K562 (cell line): ENCODE measurements at regions not wholly inside any gene's neighbourhood (a gene's known extent, or its start where the extent isn't known, plus 50 kb on each side); places are given as distances from the start of the nearest gene placed in this dataset.
"Not testable (repeated sequence)": the region's sequence is repeated elsewhere in the genome, so short reads cannot be mapped to it uniquely, and the experiment has no call there.

Experiments
- CXXC5 ChIP-seq: fragments of 250-450 bp; sonication (Bioruptor Pico); IDR thresholded peaks from 2 replicates; pipeline ENCODE4 v1.8.0; 2022; ENCODE audit warnings: inconsistent platforms, mild to moderate bottlenecking, moderate library complexity
- GTF2A2 ChIP-seq: IDR thresholded peaks from 2 replicates; pipeline ENCODE4 v1.6.1; 2016; ENCODE audit warnings: mild to moderate bottlenecking, missing genetic modification characterization, missing compliant biosample characterization
- HSF4 ChIP-seq: fragments of 250-450 bp; sonication (Bioruptor Pico); IDR thresholded peaks from 2 replicates; pipeline ENCODE4 v2.1.2; 2022; ENCODE audit warnings: mild to moderate bottlenecking, moderate library complexity, borderline replicate concordance
- ILK ChIP-seq: fragments of 450-650 bp; IDR thresholded peaks from 2 replicates; pipeline ENCODE4 v1.6.1; 2016; ENCODE audit warnings: missing genetic modification characterization, low read depth, mild to moderate bottlenecking, missing compliant biosample characterization, moderate library complexity, borderline replicate concordance
- KLF13 ChIP-seq: fragments of 450-650 bp; IDR thresholded peaks from 2 replicates; pipeline ENCODE4 v1.6.1; 2016; ENCODE audit warnings: missing genetic modification characterization, low read depth, mild to moderate bottlenecking, missing compliant biosample characterization, moderate library complexity, borderline replicate concordance
- KLF6 ChIP-seq: fragments of 250-450 bp; sonication (Bioruptor Pico); IDR thresholded peaks from 2 replicates; pipeline ENCODE4 v1.4.0; 2020; ENCODE audit warnings: mild to moderate bottlenecking, moderate library complexity, borderline replicate concordance
- MEF2D ChIP-seq: conservative IDR thresholded peaks from 2 replicates; pipeline ENCODE4 v1.6.1; 2016; ENCODE audit warnings: low read depth, missing genetic modification characterization, missing compliant biosample characterization
- NFE2L1 ChIP-seq: fragments of 450-650 bp; IDR thresholded peaks from 2 replicates; pipeline ENCODE4 v1.6.1; 2016; ENCODE audit warnings: missing genetic modification characterization, low read depth, mild to moderate bottlenecking, missing compliant biosample characterization, moderate library complexity, borderline replicate concordance
- NR2C1 ChIP-seq, 2 experiments: fragments of 450-650 bp; IDR thresholded peaks; 2 replicates each; pipeline ENCODE4 v1.6.1; 2017; ENCODE audit warnings: mild to moderate bottlenecking in 2 of 2, antibody characterized with exemption in 1 of 2, inconsistent platforms in 1 of 2, missing compliant biosample characterization in 1 of 2, missing genetic modification characterization in 1 of 2
- PTTG1 ChIP-seq: fragments of 450-650 bp; IDR thresholded peaks from 2 replicates; pipeline ENCODE4 v1.6.1; 2016; ENCODE audit warnings: low read depth, mild to moderate bottlenecking, missing genetic modification characterization, missing compliant biosample characterization
- ZBTB17 ChIP-seq: fragments of 450-650 bp; formaldehyde crosslinking; IDR thresholded peaks from 2 replicates; pipeline ENCODE4 v1.4.0; 2020; ENCODE audit warnings: mild to moderate bottlenecking
- ZNF239 ChIP-seq: fragments of 250-450 bp; sonication (Bioruptor Pico); IDR thresholded peaks from 2 replicates; pipeline ENCODE4 v1.4.0; 2020; ENCODE audit warnings: mild to moderate bottlenecking
- ZNF398 ChIP-seq: fragments of 250-450 bp; sonication (Bioruptor Pico); IDR thresholded peaks from 2 replicates; pipeline ENCODE4 v1.8.0; 2021; ENCODE audit warnings: moderate library complexity, mild to moderate bottlenecking, inconsistent platforms
- ZNF41 ChIP-seq: fragments of 250-450 bp; sonication (Bioruptor Pico); conservative IDR thresholded peaks from 2 replicates; pipeline ENCODE4 v1.4.0; 2020; ENCODE audit warnings: mild to moderate bottlenecking
- ZNF583 ChIP-seq: fragments of 250-450 bp; sonication (Bioruptor Pico); IDR thresholded peaks from 2 replicates; pipeline ENCODE4 v1.4.0; 2020
- ZNF668 ChIP-seq: fragments of 250-450 bp; sonication (Bioruptor Pico); IDR thresholded peaks from 2 replicates; pipeline ENCODE4 v1.8.0; 2022; ENCODE audit warnings: mild to moderate bottlenecking, inconsistent platforms
- TF ChIP-seq, protein P1 (sequence below): fragments of 450-650 bp; IDR thresholded peaks from 2 replicates; pipeline ENCODE4 v1.6.1; 2017; ENCODE audit warnings: antibody characterized with exemption, mild to moderate bottlenecking
- TF ChIP-seq, protein P2 (sequence below), 2 experiments: IDR thresholded peaks in 1 of 2; conservative IDR thresholded peaks in 1 of 2; 2 replicates each; pipeline ENCODE4 v1.6.1; 2016; ENCODE audit warnings: low read depth in 2 of 2, mild to moderate bottlenecking in 1 of 2, missing compliant biosample characterization in 1 of 2, missing genetic modification characterization in 1 of 2, moderate library complexity in 1 of 2

GRCh38 chr1:157328120-157328519, 189.9 kb upstream of the ETV3 start (continued):
- TF ChIP-seq, protein P1, sequence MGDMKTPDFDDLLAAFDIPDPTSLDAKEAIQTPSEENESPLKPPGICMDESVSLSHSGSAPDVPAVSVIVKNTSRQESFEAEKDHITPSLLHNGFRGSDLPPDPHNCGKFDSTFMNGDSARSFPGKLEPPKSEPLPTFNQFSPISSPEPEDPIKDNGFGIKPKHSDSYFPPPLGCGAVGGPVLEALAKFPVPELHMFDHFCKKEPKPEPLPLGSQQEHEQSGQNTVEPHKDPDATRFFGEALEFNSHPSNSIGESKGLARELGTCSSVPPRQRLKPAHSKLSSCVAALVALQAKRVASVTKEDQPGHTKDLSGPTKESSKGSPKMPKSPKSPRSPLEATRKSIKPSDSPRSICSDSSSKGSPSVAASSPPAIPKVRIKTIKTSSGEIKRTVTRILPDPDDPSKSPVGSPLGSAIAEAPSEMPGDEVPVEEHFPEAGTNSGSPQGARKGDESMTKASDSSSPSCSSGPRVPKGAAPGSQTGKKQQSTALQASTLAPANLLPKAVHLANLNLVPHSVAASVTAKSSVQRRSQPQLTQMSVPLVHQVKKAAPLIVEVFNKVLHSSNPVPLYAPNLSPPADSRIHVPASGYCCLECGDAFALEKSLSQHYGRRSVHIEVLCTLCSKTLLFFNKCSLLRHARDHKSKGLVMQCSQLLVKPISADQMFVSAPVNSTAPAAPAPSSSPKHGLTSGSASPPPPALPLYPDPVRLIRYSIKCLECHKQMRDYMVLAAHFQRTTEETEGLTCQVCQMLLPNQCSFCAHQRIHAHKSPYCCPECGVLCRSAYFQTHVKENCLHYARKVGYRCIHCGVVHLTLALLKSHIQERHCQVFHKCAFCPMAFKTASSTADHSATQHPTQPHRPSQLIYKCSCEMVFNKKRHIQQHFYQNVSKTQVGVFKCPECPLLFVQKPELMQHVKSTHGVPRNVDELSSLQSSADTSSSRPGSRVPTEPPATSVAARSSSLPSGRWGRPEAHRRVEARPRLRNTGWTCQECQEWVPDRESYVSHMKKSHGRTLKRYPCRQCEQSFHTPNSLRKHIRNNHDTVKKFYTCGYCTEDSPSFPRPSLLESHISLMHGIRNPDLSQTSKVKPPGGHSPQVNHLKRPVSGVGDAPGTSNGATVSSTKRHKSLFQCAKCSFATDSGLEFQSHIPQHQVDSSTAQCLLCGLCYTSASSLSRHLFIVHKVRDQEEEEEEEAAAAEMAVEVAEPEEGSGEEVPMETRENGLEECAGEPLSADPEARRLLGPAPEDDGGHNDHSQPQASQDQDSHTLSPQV = peak; percentile 98
- TF ChIP-seq ZNF583 (CRISPR knock-in tag) = 0 out of 2 replicates have a peak, but pooled peaks have one; percentile 41
- TF ChIP-seq ZNF41 = peak; percentile 68; the same call in 1 of the 2 replicates
- peak; percentile 52; the same call in 1 of the 2 replicates for TF ChIP-seq CXXC5 (CRISPR knock-in tag)
- peak; percentile 66; the same call in 1 of the 2 replicates for TF ChIP-seq ILK (tag)
- TF ChIP-seq KLF13 (tag) = 0 out of 2 replicates have a peak, but pooled peaks have one; percentile 61
- TF ChIP-seq ZNF239 (CRISPR knock-in tag) = peak; percentile 57
- TF ChIP-seq, protein P2, sequence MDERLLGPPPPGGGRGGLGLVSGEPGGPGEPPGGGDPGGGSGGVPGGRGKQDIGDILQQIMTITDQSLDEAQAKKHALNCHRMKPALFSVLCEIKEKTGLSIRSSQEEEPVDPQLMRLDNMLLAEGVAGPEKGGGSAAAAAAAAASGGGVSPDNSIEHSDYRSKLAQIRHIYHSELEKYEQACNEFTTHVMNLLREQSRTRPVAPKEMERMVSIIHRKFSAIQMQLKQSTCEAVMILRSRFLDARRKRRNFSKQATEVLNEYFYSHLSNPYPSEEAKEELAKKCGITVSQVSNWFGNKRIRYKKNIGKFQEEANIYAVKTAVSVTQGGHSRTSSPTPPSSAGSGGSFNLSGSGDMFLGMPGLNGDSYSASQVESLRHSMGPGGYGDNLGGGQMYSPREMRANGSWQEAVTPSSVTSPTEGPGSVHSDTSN (CRISPR knock-in tag; IDR thresholded peaks at IDR 0.05; ENCODE audit: low read depth) = not testable (repeated sequence)
- TF ChIP-seq, protein P2 (tag; conservative IDR thresholded peaks at IDR 0.05; ENCODE audit: low read depth) = 0 out of 2 replicates have a peak, but pooled peaks have one; percentile 42
- peak; percentile 44; the same call in 1 of the 2 replicates for TF ChIP-seq NFE2L1 (tag)
- TF ChIP-seq NR2C1 (IDR thresholded peaks at IDR 0.05) = not testable (repeated sequence)
- TF ChIP-seq NR2C1 (tag; IDR thresholded peaks at IDR 0.05) = peak; percentile 78
- TF ChIP-seq PTTG1 (tag) = peak; percentile 90
- TF ChIP-seq ZNF398 = peak; percentile 30; the same call in 1 of the 2 replicates
- TF ChIP-seq GTF2A2 (tag) = peak; percentile 84
- peak; percentile 80; the same call in 1 of the 2 replicates for TF ChIP-seq HSF4 (CRISPR knock-in tag)
- peak; percentile 90 for TF ChIP-seq KLF6
- peak; percentile 83; the same call in 1 of the 2 replicates for TF ChIP-seq ZNF668 (CRISPR knock-in tag)
- peak; percentile 57; the same call in 1 of the 2 replicates for TF ChIP-seq ZBTB17 (CRISPR knock-in tag)
- peak; percentile 85 for TF ChIP-seq MEF2D
